GM12872 (cell line): ENCODE measurements at regions not wholly inside any gene's neighbourhood (a gene's known extent, or its start where the extent isn't known, plus 50 kb on each side); places are given as distances from the start of the nearest gene placed in this dataset.

Experiments
- CTCF ChIP-seq: IDR thresholded peaks from 3 replicates; pipeline ENCODE4 v1.5.1; 2011; ENCODE audit warnings: low read depth, mild to moderate bottlenecking, low read length, moderate library complexity; ENCODE audit not compliant: insufficient read depth

DNA sequence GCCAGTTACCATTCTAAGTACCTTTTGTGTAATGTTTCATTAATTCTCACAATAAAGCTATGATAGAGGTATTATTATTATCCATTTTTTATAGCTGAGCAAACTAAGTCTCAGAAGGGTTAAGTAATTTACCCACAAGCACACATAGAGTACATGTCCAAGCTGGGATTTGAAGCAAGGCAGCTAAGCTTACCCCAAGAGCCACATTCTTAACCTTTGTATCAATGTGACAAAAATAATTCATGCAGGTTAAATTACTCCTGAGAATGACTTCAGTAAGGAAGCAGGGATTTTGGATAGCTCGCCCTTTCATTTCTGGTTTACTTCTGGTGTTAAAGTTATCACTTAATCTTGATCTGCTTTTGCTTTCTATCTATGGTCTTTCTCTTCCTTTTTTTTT is 141.9 kb downstream of the ACTBL2 start:
- no peak for TF ChIP-seq CTCF

- TF ChIP-seq CTCF = no peak
Measured at GRCh38 chr5:57339521-57339920, 143.1 kb downstream of the ACTBL2 start.

DNA sequence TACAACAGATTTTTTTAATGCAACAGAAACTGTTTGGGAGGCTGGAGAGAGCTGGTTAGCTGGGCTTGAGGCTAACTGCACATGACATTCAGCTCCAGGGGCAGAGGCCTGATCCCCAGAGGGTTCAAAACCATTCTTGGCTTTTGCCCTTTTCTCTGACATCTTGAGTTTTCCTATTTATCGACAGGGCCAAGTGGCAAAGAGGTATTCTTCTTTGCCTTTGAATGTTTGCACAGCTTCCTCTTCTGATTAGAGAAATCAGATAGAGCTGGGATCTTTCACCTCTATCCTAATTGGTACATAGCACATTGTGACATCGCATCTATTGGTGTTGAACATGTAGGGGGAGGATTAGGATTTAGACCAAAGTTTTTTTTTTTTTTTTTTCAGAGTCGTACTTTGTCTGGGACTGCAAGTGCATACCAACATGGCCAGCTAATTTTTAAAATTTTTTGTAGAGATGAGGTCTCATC is 143.7 kb downstream of the ACTBL2 start:
- no peak for TF ChIP-seq CTCF

DNA sequence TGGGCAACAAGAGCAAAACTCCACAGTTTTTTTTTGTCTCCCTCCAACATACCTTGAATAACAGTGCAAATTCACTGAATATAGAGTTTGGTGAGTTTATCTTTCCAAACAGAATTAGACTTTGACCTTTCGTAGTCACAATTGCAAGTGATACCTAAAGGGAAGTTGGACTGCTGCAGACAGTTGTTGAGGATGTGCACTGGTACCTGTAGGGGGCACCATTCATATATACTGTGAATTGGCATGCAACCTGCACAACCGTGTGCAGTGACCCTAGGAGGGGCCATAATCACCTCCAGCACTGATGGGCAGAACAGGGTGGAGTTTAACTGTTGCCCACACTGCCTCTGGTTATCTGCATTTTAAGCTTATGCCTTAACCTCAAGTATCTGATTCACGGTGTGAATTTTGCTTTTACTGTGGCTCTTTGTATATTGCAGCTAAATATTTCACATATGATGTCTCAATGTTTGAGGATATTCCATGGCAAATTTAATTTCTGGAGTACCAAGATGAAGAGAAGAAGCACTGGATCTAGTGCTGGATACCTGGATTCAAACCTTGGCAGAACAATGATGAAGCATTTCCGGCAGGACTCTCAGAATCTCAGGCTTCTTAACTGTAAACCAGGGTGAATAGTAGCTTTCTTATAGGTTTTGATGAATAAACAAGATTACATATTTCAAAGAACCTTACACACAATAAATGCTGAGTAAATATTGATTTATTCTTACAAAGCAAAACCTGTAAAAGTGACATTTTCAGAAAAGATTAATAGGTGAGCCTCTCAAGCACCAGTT is 144.3 kb downstream of the ACTBL2 start:
- peak; percentile 69 for TF ChIP-seq CTCF

GRCh38 chr5:57335092-57335660 is 147.4 kb downstream of the ACTBL2 start:
- TF ChIP-seq CTCF = no peak

DNA sequence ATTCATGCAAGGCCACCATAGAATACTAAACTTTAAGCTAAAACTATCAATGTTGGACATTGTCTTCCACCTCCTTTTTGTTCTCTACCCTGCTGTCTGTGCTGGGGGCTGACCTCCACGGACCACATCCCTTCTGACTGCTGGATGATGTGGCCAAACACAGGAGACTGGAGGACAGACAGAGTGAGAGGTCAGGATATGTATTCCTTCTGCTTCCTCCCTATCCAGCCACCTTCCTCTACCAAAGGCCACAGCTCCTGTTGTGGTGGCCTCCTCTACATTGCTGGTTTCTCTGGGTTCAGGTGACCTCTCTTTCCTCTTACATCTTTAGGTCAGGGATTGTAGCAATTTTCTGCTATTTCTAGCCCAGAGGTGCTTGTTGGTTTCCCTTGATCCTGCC is 148.1 kb downstream of the ACTBL2 start:
- no peak for TF ChIP-seq CTCF

- no peak for TF ChIP-seq CTCF
Measured at GRCh38 chr5:57332361-57332760, 150.2 kb downstream of the ACTBL2 start.
